ENCODE measurements at regions not wholly inside any gene's neighbourhood (a gene's known extent, or its start where the extent isn't known, plus 50 kb on each side); places are given as distances from the start of the nearest gene placed in this dataset.

DNA sequence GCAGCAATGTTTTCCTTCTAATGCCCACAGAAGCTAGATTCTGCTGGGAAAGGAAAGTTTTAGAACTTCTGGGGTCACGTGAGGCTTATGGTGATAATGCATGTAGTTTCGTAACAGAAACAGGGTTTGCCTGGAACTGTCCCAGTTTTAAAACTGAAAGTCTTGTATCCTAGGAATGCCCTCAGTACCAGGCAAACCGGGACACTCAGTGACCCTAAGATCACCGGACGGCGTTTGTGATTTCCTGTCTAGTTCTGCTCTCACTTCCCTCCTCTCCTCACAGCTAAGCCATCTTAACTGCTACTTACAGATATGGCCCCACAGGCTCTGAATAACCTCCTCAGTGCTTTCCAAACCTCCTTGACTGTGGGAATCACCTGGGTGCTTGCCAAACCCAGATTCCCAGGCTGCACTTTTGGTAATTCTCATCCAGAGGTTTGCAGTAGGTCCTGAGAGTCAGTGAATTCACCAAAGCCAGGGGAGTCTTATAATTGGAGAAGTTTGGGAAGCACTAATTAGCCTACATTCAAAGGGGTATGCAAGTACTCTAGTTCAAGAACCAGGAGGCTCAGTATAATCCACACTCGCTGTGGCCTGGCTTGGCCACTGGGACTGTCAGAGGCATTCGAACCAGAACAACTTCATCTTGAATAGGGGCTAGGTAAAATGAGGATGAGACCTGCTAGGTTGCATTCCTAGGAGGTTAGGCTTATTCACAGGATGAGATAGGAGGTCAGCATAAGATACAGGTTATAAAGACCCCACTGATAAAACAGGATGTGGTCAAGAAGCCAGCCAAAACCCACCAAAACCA lies 231.6 kb upstream of the MYLIP start:
- H3K36me3 ChIP-seq (ENCODE audit: control insufficient read depth, insufficient read depth, low read length), result no peaks in the 10 kb centered on the region
- H3K9me3 ChIP-seq (ENCODE audit: control insufficient read depth, low read length), result no peaks in the 10 kb centered on the region
- no peak overlapping the region for H3K4me3 ChIP-seq (ENCODE audit: low read depth, low read length)
- H3K9ac ChIP-seq, result no peak overlapping the region
- no peak overlapping the region for H3K4me2 ChIP-seq (ENCODE audit: low read length)
- TF ChIP-seq, protein P1, sequence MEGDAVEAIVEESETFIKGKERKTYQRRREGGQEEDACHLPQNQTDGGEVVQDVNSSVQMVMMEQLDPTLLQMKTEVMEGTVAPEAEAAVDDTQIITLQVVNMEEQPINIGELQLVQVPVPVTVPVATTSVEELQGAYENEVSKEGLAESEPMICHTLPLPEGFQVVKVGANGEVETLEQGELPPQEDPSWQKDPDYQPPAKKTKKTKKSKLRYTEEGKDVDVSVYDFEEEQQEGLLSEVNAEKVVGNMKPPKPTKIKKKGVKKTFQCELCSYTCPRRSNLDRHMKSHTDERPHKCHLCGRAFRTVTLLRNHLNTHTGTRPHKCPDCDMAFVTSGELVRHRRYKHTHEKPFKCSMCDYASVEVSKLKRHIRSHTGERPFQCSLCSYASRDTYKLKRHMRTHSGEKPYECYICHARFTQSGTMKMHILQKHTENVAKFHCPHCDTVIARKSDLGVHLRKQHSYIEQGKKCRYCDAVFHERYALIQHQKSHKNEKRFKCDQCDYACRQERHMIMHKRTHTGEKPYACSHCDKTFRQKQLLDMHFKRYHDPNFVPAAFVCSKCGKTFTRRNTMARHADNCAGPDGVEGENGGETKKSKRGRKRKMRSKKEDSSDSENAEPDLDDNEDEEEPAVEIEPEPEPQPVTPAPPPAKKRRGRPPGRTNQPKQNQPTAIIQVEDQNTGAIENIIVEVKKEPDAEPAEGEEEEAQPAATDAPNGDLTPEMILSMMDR (IDR thresholded peaks at IDR 0.05), result no peak
- no peak overlapping the region for H2AFZ ChIP-seq
- H3K27me3 ChIP-seq (ENCODE audit: control insufficient read depth, insufficient read depth, low read length), result no peaks in the 10 kb centered on the region
- no peaks in the 10 kb centered on the region for H3K79me2 ChIP-seq
- H3K4me1 ChIP-seq, result no peaks in the 10 kb centered on the region
- H3K27ac ChIP-seq, result peak overlapping the region; percentile 42

DNA sequence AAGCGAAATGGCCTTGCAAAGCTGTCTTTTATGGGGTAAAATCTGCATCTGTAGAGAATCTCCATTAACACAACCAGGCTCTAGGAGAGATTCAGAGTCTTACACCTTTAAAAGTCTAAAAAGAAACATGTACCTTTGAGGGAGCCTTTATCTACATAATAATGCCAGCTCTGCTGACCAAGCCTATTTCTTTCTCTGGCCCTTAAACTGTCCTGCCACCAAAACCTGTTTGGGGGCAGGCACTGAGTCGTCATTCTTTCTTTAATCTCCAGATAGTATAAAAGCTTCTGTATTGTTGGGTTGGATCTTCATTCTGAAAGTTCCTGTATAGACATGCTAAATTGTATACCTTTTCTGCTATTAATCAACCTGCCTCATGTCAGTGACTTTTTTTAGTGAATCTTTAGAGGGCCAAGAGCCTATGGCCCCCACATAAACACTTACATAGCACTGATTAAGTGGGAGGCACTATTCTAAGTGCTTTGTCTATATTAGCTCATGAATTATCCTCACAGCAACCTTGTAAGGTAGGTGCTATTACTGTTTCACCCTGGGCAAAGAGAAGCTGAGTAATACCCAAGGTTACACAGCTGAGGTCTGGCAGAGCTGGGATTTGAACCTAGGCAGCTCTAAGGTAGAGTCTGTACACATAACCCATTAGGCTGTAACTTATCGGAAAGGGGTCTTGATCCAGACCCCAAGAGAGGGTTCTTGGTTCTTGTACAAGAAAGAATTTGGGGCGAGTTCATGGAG lies 232.3 kb upstream of the DTNBP1 start:
- H3K9me3 ChIP-seq (ENCODE audit: control insufficient read depth, low read length), result no peaks in the 10 kb centered on the region
- no peaks in the 10 kb centered on the region for H3K36me3 ChIP-seq (ENCODE audit: control insufficient read depth, insufficient read depth, low read length)
- no peaks in the 10 kb centered on the region for H3K27me3 ChIP-seq (ENCODE audit: control insufficient read depth, insufficient read depth, low read length)
- no peak overlapping the region for H2AFZ ChIP-seq
- no peak overlapping the region for H3K4me3 ChIP-seq (ENCODE audit: low read depth, low read length)
- no peak overlapping the region for H3K9ac ChIP-seq
- TF ChIP-seq, protein P1 (IDR thresholded peaks at IDR 0.05), result no peak
- no peak overlapping the region for H3K4me2 ChIP-seq (ENCODE audit: low read length)
- H3K4me1 ChIP-seq, result no peaks in the 10 kb centered on the region
- no peak overlapping the region for H3K27ac ChIP-seq
- no peaks in the 10 kb centered on the region for H3K79me2 ChIP-seq

DNA sequence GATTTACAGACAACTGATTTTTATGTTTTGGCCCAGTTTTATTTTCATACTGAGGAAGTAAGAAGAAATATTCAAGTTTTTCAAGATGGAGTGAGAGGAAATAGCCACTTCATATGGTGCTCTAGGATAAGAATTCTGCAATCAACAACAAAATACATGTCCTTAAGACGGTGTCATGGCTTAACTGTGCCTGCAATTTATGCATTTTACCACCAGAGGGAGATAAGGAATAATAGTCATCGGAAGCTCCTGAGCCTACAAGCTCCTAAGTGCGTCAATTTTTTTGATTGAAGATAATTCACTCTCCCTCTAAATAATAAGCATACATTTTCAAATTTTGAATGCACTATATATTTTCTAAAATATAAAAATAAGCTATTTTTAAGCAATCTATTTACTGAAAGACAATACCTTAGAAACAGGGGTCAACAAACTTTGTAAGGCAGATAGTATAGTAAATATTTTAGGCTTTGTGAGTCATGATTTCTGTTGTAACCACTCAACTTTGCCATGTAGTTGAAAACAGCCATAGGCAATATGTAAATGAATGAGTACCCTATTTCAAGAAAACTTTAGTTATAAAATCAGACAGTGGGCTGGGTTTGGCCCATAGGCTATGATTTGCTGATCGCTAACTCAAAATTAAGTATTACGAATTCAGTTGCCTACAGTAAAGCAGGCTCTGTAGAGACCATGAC lies 230.9 kb upstream of the DTNBP1 start:
- no peak overlapping the region for H3K27ac ChIP-seq

DNA sequence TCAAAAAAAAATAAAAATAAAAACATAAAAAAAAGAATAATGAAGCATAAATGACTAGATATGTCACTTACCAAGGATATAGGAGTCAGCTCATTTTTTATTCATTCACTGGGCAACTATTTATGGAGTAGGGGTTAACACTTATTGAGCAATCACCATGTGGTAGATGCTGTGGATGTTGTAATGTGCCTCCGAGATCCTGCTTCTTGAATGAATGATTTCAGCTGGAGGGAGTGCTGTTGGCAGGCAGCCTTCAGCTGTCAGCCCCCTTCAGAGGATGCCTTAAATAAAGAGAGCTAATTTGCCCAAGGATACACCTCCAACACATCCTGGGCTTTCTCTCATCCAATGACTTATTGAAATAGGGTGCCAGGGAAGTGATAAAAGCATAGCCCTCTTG lies 229.5 kb upstream of the DTNBP1 start:
- no peaks in the 10 kb centered on the region for H3K36me3 ChIP-seq (ENCODE audit: control insufficient read depth, insufficient read depth, low read length)
- no peak overlapping the region for H3K4me2 ChIP-seq (ENCODE audit: low read length)
- TF ChIP-seq, protein P1 (IDR thresholded peaks at IDR 0.05), result no peak
- H3K27ac ChIP-seq, result no peak overlapping the region
- no peak overlapping the region for H3K9ac ChIP-seq
- no peak overlapping the region for H3K4me3 ChIP-seq (ENCODE audit: low read depth, low read length)
- no peaks in the 10 kb centered on the region for H3K9me3 ChIP-seq (ENCODE audit: control insufficient read depth, low read length)
- no peak overlapping the region for H2AFZ ChIP-seq
- no peaks in the 10 kb centered on the region for H3K4me1 ChIP-seq
- H3K27me3 ChIP-seq (ENCODE audit: control insufficient read depth, insufficient read depth, low read length), result no peaks in the 10 kb centered on the region
- no peaks in the 10 kb centered on the region for H3K79me2 ChIP-seq

More for the DNA sequence above, 230.9 kb upstream of the DTNBP1 start:
- H3K9me3 ChIP-seq (ENCODE audit: control insufficient read depth, low read length), result no peaks in the 10 kb centered on the region
- H3K27me3 ChIP-seq (ENCODE audit: control insufficient read depth, insufficient read depth, low read length), result no peaks in the 10 kb centered on the region
- TF ChIP-seq, protein P1 (IDR thresholded peaks at IDR 0.05), result no peak
- no peaks in the 10 kb centered on the region for H3K79me2 ChIP-seq
- H3K4me1 ChIP-seq, result no peaks in the 10 kb centered on the region
- no peak overlapping the region for H3K4me3 ChIP-seq (ENCODE audit: low read depth, low read length)
- H2AFZ ChIP-seq, result no peak overlapping the region
- H3K36me3 ChIP-seq (ENCODE audit: control insufficient read depth, insufficient read depth, low read length), result no peaks in the 10 kb centered on the region
- H3K4me2 ChIP-seq (ENCODE audit: low read length), result no peak overlapping the region
- H3K9ac ChIP-seq, result no peak overlapping the region

Data from parathyroid adenoma (tissue), 2 donors.